OCI-LY1 (cell line): ENCODE measurements at regions not wholly inside any gene's neighbourhood (a gene's known extent, or its start where the extent isn't known, plus 50 kb on each side); places are given as distances from the start of the nearest gene placed in this dataset.

ENCODE experiments used
- H2AFZ ChIP-seq: fragments of 200-600 bp; sonication (generic), shearing (Covaris generic); 2 replicates; pipeline ENCODE4 v1.6.0; 2014; ENCODE audit warnings: antibody characterized with exemption, mild to moderate bottlenecking, low read length
- H3F3A ChIP-seq: fragments of 200-600 bp; sonication (generic), shearing (Covaris generic); 2 replicates; pipeline ENCODE4 v1.6.0; 2014; ENCODE audit warnings: mild to moderate bottlenecking, antibody characterized with exemption, low read length, moderate library complexity; ENCODE audit not compliant: insufficient read depth
- H3K27ac ChIP-seq: fragments of 200-600 bp; sonication (generic); 2 replicates; pipeline ENCODE4 v1.5.1; 2014; ENCODE audit warnings: low read length, mixed run types, mild to moderate bottlenecking, low read depth; ENCODE audit not compliant: poor library complexity, severe bottlenecking
- H3K27me3 ChIP-seq: fragments of 200-600 bp; sonication (generic); 2 replicates; pipeline ENCODE4 v1.6.0; 2014; ENCODE audit warnings: antibody characterized with exemption, mild to moderate bottlenecking, low read length, moderate library complexity; ENCODE audit not compliant: insufficient read depth
- H3K36me3 ChIP-seq: fragments of 200-600 bp; sonication (generic); 2 replicates; pipeline ENCODE4 v1.6.1; 2014; ENCODE audit warnings: mild to moderate bottlenecking, antibody characterized with exemption, low read length, moderate library complexity, mixed read lengths; ENCODE audit not compliant: insufficient read depth
- H3K4me1 ChIP-seq: fragments of 200-600 bp; sonication (generic); 2 replicates; pipeline ENCODE4 v1.5.1; 2014; ENCODE audit warnings: mild to moderate bottlenecking, low read length, moderate library complexity; ENCODE audit not compliant: insufficient read depth, severe bottlenecking
- H3K4me2 ChIP-seq: fragments of 200-600 bp; sonication (generic), shearing (Covaris generic); 2 replicates; pipeline ENCODE4 v1.6.1; 2014; ENCODE audit warnings: low read length
- H3K4me3 ChIP-seq: fragments of 200-600 bp; sonication (generic); 2 replicates; pipeline ENCODE4 v1.5.1; 2014; ENCODE audit warnings: low read length, low read depth, mild to moderate bottlenecking, mixed read lengths; ENCODE audit not compliant: poor library complexity, severe bottlenecking
- H3K79me2 ChIP-seq: fragments of 200-600 bp; shearing (Covaris generic); 2 replicates; pipeline ENCODE4 v1.6.1; 2016; ENCODE audit warnings: mixed run types, low read length, mixed read lengths; ENCODE audit not compliant: insufficient read depth
- H3K9ac ChIP-seq: fragments of 200-600 bp; sonication (generic), shearing (Covaris generic); 2 replicates; pipeline ENCODE4 v1.6.1; 2014; ENCODE audit warnings: mild to moderate bottlenecking, low read length, mixed read lengths
- H3K9me2 ChIP-seq: fragments of 200-600 bp; sonication (generic), shearing (Covaris generic); 2 replicates; pipeline ENCODE4 v1.6.1; 2014; ENCODE audit warnings: low read depth, mild to moderate bottlenecking, low read length, mixed read lengths
- H3K9me3 ChIP-seq: fragments of 200-600 bp; shearing (Covaris generic); 2 replicates; pipeline ENCODE4 v1.6.1; 2014; ENCODE audit warnings: low read length, mixed read lengths
- H4K20me1 ChIP-seq: fragments of 200-600 bp; sonication (generic), shearing (Covaris generic); 2 replicates; pipeline ENCODE4 v1.6.0; 2016; ENCODE audit warnings: mild to moderate bottlenecking, low read length; ENCODE audit not compliant: insufficient read depth
- EZH2 ChIP-seq: fragments of 200-600 bp; sonication (generic), shearing (Covaris generic); IDR thresholded peaks from 2 replicates; pipeline ENCODE4 v1.8.0; 2017; ENCODE audit warnings: borderline replicate concordance, mixed run types, mild to moderate bottlenecking, antibody characterized with exemption, low read length, moderate library complexity, mixed read lengths
- TF ChIP-seq, protein P1 (sequence below): fragments of 200-600 bp; sonication (generic), shearing (Covaris generic); IDR thresholded peaks from 2 replicates; pipeline ENCODE4 v1.5.1; 2017; ENCODE audit warnings: mild to moderate bottlenecking, antibody characterized with exemption, low read length, moderate library complexity, mixed read lengths

DNA sequence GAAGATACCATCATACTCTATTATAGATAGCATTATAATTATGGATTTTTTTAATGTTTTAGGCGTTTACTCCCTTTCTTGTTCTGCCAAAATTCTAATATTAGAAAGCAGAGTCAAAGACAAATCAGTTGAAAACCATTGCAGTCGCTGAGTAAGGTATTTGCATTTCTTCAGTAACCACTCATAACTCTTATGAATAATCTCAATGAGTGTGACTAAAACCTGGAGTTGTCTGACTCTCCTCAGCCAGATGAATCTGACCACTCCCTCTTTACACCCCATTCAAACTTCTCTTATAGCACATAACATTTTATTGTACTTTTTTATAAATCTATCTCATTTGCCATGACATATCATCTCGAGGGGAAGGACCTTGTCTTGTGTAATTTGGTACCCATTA lies 1006.5 kb downstream of the DIAPH3 start:
- Histone ChIP-seq H3K27ac (no peak overlapping the region), H3K9ac (no peak overlapping the region), H3K36me3 (no peaks in the 10 kb centered on the region), H3K4me2 (no peak overlapping the region), H2AFZ (no peak overlapping the region), H3K4me3 (no peak overlapping the region), H3K27me3 (no peaks in the 10 kb centered on the region), H3K9me3 (no peaks in the 10 kb centered on the region), H3K4me1 (no peaks in the 10 kb centered on the region), H3K79me2 (no peaks in the 10 kb centered on the region), H4K20me1 (no peaks in the 10 kb centered on the region), H3K9me2 (no peaks in the 10 kb centered on the region), H3F3A (no peaks in the 10 kb centered on the region)
- TF ChIP-seq EZH2, result no peak
- TF ChIP-seq, protein P1, sequence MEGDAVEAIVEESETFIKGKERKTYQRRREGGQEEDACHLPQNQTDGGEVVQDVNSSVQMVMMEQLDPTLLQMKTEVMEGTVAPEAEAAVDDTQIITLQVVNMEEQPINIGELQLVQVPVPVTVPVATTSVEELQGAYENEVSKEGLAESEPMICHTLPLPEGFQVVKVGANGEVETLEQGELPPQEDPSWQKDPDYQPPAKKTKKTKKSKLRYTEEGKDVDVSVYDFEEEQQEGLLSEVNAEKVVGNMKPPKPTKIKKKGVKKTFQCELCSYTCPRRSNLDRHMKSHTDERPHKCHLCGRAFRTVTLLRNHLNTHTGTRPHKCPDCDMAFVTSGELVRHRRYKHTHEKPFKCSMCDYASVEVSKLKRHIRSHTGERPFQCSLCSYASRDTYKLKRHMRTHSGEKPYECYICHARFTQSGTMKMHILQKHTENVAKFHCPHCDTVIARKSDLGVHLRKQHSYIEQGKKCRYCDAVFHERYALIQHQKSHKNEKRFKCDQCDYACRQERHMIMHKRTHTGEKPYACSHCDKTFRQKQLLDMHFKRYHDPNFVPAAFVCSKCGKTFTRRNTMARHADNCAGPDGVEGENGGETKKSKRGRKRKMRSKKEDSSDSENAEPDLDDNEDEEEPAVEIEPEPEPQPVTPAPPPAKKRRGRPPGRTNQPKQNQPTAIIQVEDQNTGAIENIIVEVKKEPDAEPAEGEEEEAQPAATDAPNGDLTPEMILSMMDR, result no peak

DNA sequence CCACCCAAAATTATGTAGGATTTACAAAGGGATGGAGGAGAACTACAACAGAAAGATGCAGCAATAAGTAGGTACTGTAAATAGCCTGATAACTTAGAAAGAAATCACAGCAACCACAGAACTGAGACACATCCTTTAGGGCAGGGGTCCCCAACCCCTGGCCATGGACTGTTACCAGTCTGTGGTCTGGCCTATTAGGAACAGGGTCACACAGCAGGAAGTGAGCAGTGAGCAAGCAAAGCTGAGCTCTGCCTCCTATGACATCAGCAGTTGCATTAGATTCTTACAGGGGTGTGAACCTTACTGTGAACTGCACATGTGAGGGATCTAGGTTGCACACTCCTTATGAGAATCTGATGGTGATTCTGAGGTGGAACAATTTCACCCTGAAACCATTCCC lies 997.6 kb downstream of the DIAPH3 start:
- no peaks in the 10 kb centered on the region for H3K36me3 ChIP-seq
- no peaks in the 10 kb centered on the region for H3K4me1 ChIP-seq
- H3F3A ChIP-seq, result no peaks in the 10 kb centered on the region
- no peaks in the 10 kb centered on the region for H3K27me3 ChIP-seq
- H3K79me2 ChIP-seq, result no peaks in the 10 kb centered on the region
- H2AFZ ChIP-seq, result no peak overlapping the region
- no peaks in the 10 kb centered on the region for H4K20me1 ChIP-seq
- no peaks in the 10 kb centered on the region for H3K9me2 ChIP-seq
- H3K4me3 ChIP-seq, result no peak overlapping the region
- H3K9me3 ChIP-seq, result no peaks in the 10 kb centered on the region
- TF ChIP-seq EZH2, result no peak
- TF ChIP-seq, protein P1, result no peak
- H3K9ac ChIP-seq, result no peak overlapping the region
- H3K27ac ChIP-seq, result no peak overlapping the region
- H3K4me2 ChIP-seq, result no peak overlapping the region

DNA sequence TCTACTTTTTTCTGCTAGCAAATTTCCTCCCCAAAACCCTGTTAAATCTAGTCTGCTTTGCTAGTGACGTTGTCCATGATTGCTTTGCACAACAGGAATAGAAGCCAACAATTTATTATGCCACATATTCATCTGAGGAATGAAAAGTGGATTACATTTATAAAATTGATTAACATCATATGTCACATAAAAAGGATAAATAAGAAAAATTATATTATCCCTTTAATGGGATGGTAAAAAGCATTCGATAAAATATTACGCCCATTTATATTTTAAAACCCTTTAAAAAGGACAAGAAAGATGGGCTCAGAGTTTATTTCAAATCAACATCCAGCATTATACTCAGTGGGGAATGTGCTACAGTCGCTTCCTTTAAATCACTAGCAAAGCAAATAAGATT lies 991.7 kb downstream of the DIAPH3 start:
- H3K27me3 ChIP-seq, result no peaks in the 10 kb centered on the region
- H3F3A ChIP-seq, result no peaks in the 10 kb centered on the region
- no peaks in the 10 kb centered on the region for H4K20me1 ChIP-seq
- H3K9me3 ChIP-seq, result no peaks in the 10 kb centered on the region
- no peaks in the 10 kb centered on the region for H3K4me1 ChIP-seq
- H3K27ac ChIP-seq, result no peak overlapping the region
- TF ChIP-seq, protein P1, result no peak
- TF ChIP-seq EZH2, result no peak
- H3K9ac ChIP-seq, result no peak overlapping the region
- H2AFZ ChIP-seq, result no peak overlapping the region
- H3K79me2 ChIP-seq, result no peaks in the 10 kb centered on the region
- no peaks in the 10 kb centered on the region for H3K9me2 ChIP-seq
- no peak overlapping the region for H3K4me3 ChIP-seq
- H3K4me2 ChIP-seq, result no peak overlapping the region
- no peaks in the 10 kb centered on the region for H3K36me3 ChIP-seq
